ENCODE measurements at regions not wholly inside any gene's neighbourhood (a gene's known extent, or its start where the extent isn't known, plus 50 kb on each side); places are given as distances from the start of the nearest gene placed in this dataset.

DNA sequence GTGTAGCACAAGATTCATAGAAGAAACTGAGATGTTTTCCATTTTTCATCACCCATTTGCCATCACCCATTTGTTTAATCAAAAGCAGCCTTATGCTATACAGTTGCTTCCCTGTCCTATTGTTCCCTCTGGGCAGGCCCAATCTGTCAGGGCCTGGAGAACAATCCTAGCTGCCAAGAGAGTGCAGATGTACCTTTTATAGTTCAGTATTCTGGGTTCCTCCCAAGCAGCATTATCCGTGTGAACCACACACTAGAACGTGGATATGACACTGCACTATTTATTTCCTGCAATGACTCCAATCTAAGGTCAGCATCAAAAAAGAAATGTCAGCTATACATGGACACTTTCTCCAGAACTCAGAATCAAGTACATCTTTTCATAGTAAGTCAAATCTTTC is 269.0 kb downstream of the ADGRA3 start:
- Histone ChIP-seq H3K79me2 (ENCODE audit: control insufficient read depth, insufficient read depth, low read length) (no peaks in the 10 kb centered on the region), H3K4me2 (ENCODE audit: control insufficient read depth, insufficient read depth) (no peak overlapping the region), H3K27me3 (replicated peaks in 1 of 2; ENCODE audit: control insufficient read depth in 2 of 2, insufficient read depth in 2 of 2, low read length in 1 of 2) (no peaks in the 10 kb centered on the region), H3K9me3 (replicated peaks; ENCODE audit: control insufficient read depth, insufficient read depth, low read length) (no peaks in the 10 kb centered on the region), H3K4me3 (no peak overlapping the region), H2AFZ (ENCODE audit: control insufficient read depth, low read depth, low read length) (no peak overlapping the region), H4K20me1 (ENCODE audit: control insufficient read depth, insufficient read depth) (no peaks in the 10 kb centered on the region), H3K36me3 (ENCODE audit: control insufficient read depth in 2 of 2, insufficient read depth in 2 of 2, low read length in 1 of 2) (no peaks in the 10 kb centered on the region), H3K4me1 (ENCODE audit: control insufficient read depth, insufficient read depth, low read length) (no peaks in the 10 kb centered on the region), H3K27ac (ENCODE audit: control insufficient read depth, insufficient read depth) (no peak overlapping the region), H3K9ac (ENCODE audit: control insufficient read depth, insufficient read depth, low read length) (no peak overlapping the region)
- no peak for FAIRE-seq
- ChIA-PET POLR2A (no interaction called here), CTCF (interaction anchor here (1.1 kb wide), 1 partner anchor 9 kb away, joined by 4 read pairs; no protein-coding TSS in a partner anchor), RAD21 (ENCODE audit: unreplicated experiment) (no interaction called here), SMC1A (ENCODE audit: uncharacterized antibody, unreplicated experiment) (no interaction called here)
- DNase-seq (ENCODE audit: low read depth, low spot score) = no peak
- in situ Hi-C loops (cut with MboI) (no loop called here), intact Hi-C loops (cut with micrococcal nuclease; ENCODE audit: unreplicated experiment) (no loop called here)
- ATAC-seq = no peak
- TF ChIP-seq FOS (IDR thresholded peaks at IDR 0.05; ENCODE audit: borderline replicate concordance, extremely low read depth, insufficient read length) (no peak), HCFC1 (IDR thresholded peaks at IDR 0.05; ENCODE audit: low read length) (no peak), ZNF217 (IDR thresholded peaks at IDR 0.05) (no peak), SREBF1 (IDR thresholded peaks at IDR 0.05; ENCODE audit: low read length) (no peak), ZNF622 (IDR thresholded peaks at IDR 0.05) (no peak), MEF2B (IDR thresholded peaks at IDR 0.05; ENCODE audit: partially characterized antibody, poor library complexity, severe bottlenecking) (no peak), CBX3 (IDR thresholded peaks at IDR 0.05; ENCODE audit: borderline replicate concordance, low read depth) (no peak), SUZ12 (IDR thresholded peaks at IDR 0.05; ENCODE audit: unreplicated experiment) (no peak), RCOR1 (conservative IDR thresholded peaks at IDR 0.05; ENCODE audit: low read depth, low read length) (no peak), YY1 (IDR thresholded peaks at IDR 0.05; ENCODE audit: low read depth, low read length) (no peak), SUPT20H (IDR thresholded peaks at IDR 0.05; ENCODE audit: borderline replicate concordance, control insufficient read depth, low read depth, low read length) (no peak)
- TF ChIP-seq, protein P1, sequence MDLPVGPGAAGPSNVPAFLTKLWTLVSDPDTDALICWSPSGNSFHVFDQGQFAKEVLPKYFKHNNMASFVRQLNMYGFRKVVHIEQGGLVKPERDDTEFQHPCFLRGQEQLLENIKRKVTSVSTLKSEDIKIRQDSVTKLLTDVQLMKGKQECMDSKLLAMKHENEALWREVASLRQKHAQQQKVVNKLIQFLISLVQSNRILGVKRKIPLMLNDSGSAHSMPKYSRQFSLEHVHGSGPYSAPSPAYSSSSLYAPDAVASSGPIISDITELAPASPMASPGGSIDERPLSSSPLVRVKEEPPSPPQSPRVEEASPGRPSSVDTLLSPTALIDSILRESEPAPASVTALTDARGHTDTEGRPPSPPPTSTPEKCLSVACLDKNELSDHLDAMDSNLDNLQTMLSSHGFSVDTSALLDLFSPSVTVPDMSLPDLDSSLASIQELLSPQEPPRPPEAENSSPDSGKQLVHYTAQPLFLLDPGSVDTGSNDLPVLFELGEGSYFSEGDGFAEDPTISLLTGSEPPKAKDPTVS (IDR thresholded peaks at IDR 0.05; ENCODE audit: low read depth, low read length) = no peak
- TF ChIP-seq, protein P2, sequence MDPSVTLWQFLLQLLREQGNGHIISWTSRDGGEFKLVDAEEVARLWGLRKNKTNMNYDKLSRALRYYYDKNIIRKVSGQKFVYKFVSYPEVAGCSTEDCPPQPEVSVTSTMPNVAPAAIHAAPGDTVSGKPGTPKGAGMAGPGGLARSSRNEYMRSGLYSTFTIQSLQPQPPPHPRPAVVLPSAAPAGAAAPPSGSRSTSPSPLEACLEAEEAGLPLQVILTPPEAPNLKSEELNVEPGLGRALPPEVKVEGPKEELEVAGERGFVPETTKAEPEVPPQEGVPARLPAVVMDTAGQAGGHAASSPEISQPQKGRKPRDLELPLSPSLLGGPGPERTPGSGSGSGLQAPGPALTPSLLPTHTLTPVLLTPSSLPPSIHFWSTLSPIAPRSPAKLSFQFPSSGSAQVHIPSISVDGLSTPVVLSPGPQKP (IDR thresholded peaks at IDR 0.05; ENCODE audit: low read depth, low read length) = no peak
- 5% methylated on average over 2 of the region's 2 CpGs for WGBS (ENCODE audit: insufficient coverage, insufficient replicate concordance, low lambda C conversion rate, missing lambda C conversion rate)
- BruUV-seq (replicated peaks) = no TSS peak
